ENCODE measurements at regions not wholly inside any gene's neighbourhood (a gene's known extent, or its start where the extent isn't known, plus 50 kb on each side); places are given as distances from the start of the nearest gene placed in this dataset.
A peak's percentile ranks its signal among the peaks of the same experiment; 100 is the strongest.

DNA sequence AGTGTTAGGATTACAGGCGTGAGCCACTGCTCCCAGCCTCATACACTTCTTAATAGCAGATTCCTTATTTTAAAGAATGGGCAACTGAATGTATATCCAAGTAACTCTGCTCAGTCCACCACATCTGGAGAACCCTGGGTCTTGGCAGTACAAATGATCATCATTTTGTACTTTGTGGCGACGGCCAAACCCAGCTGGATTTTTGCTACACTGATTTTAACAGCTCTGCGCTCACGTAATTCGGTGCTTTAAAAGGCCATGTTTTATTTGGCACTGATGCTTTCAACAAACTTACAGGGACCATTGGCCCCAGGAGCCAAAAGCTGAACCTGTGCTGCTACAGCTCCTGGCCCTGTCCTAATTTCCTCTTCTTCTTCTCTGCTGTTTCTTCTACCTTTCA lies 60.8 kb upstream of the PDE3B start:
- TF ChIP-seq, protein P1, sequence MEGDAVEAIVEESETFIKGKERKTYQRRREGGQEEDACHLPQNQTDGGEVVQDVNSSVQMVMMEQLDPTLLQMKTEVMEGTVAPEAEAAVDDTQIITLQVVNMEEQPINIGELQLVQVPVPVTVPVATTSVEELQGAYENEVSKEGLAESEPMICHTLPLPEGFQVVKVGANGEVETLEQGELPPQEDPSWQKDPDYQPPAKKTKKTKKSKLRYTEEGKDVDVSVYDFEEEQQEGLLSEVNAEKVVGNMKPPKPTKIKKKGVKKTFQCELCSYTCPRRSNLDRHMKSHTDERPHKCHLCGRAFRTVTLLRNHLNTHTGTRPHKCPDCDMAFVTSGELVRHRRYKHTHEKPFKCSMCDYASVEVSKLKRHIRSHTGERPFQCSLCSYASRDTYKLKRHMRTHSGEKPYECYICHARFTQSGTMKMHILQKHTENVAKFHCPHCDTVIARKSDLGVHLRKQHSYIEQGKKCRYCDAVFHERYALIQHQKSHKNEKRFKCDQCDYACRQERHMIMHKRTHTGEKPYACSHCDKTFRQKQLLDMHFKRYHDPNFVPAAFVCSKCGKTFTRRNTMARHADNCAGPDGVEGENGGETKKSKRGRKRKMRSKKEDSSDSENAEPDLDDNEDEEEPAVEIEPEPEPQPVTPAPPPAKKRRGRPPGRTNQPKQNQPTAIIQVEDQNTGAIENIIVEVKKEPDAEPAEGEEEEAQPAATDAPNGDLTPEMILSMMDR (IDR thresholded peaks at IDR 0.05), result no peak
- Histone ChIP-seq H3K4me3 (no peak overlapping the region), H3K36me3 (no peaks in the 10 kb centered on the region), H3K27ac (peak overlapping the region in 4 of 10 donors; percentile 11 to 54 (median 32)), H3K27me3 (no peaks in the 10 kb centered on the region), H3K4me1 (peaks cover 0 to 27% (median 11%) of the 10 kb centered on the region in 9 donors), H3K9me3 (no peaks in the 10 kb centered on the region)
- DNase-seq, result peak in 1 of 2 donors; percentile 36
- ATAC-seq, result peak in 6 of 8 donors; percentile 28 to 67 (median 46)
- WGBS, 2 donors, result 87 to 89% methylated on average over 6 of the region's 6 CpGs
- intact Hi-C loops (cut with DNase I), result loop anchor here in 1 of 10 donors (5.0 kb wide), 1 partner anchor 40 kb away; no protein-coding TSS in a partner anchor

DNA sequence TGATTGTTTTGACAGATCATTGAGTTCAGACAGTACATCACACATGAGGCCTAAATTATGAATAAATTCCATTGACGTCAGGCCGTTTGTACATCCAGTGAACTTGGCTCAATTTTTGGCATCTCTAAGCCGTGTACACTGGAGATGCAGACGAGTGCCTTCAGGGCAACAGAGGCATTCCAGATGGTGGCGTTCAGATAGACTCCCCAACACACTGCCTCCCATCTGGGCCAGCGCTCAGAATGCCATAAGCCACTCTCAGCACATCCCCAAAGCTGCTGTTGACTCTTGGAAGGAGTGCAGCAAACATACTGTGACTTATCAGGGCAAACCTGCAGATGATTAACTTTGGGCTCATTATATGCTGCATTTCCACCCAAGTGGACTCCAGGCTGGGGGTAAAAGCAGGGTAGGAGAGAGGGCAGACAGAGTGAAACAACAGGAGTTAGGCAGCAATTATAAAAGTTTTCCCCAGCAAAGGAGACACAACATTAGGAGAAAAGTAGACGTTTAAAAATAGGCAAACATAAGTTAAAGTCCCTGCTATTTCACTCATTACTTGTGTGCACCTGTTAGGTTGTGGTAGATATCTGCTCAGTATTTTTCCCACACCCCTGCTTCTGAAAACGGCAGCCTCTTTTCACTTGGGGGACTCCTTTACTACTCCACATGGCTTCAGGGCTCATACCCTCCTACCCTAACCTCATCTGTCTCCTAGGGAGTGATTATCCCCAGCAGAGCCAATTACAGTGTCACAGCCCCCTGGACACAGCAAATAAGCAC lies 60.2 kb upstream of the PDE3B start:
- peak in 7 of 8 donors; percentile 53 to 80 (median 73) for ATAC-seq
- intact Hi-C loops (cut with DNase I), result loop anchor here in 1 of 10 donors (5.0 kb wide), 1 partner anchor 41 kb away; no protein-coding TSS in a partner anchor
- Histone ChIP-seq H3K4me3 (no peak overlapping the region), H3K27ac (peak overlapping the region in 4 of 10 donors; percentile 11 to 54 (median 32)), H3K4me1 (peaks cover 0 to 20% (median 7%) of the 10 kb centered on the region in 9 donors), H3K27me3 (no peaks in the 10 kb centered on the region), H3K9me3 (no peaks in the 10 kb centered on the region), H3K36me3 (no peaks in the 10 kb centered on the region)
- 65 to 74% methylated on average over 8 of the region's 8 CpGs for WGBS, 2 donors
- TF ChIP-seq, protein P1 (IDR thresholded peaks at IDR 0.05), result no peak
- DNase-seq, result peak; percentile 29 to 34

DNA sequence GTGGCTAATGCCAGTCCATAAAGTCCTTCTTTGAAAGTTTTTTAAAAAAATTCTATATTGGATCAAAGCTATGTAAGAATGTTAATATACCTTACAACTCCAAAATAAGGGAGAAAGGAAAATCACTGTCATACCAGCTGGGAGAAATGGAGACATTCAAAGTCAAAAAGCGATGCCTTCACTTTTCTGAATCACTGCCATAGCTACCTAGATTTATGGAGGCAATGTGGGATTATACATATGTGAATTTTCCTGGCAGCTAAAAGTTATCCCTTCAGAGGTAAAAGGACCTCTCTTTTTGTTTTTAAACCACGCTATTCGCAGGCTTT lies 59.6 kb upstream of the PDE3B start:
- ATAC-seq (no peak), DNase-seq (no peak)
- intact Hi-C loops (cut with DNase I), result loop anchor here in 1 of 10 donors (5.0 kb wide), 1 partner anchor 42 kb away; no protein-coding TSS in a partner anchor
- WGBS, 2 donors, result 96 to 97% methylated on average over 3 of the region's 3 CpGs
- Histone ChIP-seq H3K36me3 (no peaks in the 10 kb centered on the region), H3K4me1 (peaks cover 0 to 15% (median 5%) of the 10 kb centered on the region in 9 donors), H3K27me3 (no peaks in the 10 kb centered on the region), H3K4me3 (no peak overlapping the region), H3K27ac (peak overlapping the region in 2 of 10 donors; percentile 11 to 30), H3K9me3 (no peaks in the 10 kb centered on the region)
- TF ChIP-seq, protein P1 (IDR thresholded peaks at IDR 0.05), result no peak

DNA sequence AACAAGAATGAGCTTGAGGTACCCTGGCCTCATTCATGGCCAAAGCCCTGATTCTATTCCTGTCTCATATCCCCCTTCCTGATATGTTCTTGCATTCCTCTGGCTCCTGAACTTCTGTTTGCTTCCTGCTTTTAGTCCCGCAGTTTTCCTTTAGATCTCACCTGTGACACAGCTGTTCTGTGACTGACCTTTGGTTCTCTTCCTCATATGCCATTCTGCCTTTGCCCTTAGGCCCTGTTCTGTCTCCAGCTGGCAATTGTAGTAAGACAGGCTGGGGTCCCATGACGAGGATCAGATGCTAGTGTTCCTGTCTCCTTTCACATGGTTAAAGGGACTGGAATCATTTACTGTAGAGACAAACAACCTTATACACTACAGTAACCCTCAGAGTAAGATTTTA lies 59.0 kb upstream of the PDE3B start:
- no peaks in the 10 kb centered on the region for H3K9me3 ChIP-seq
- H3K4me1 ChIP-seq, result peaks cover 0 to 13% (median 5%) of the 10 kb centered on the region in 9 donors
- no peak overlapping the region for H3K4me3 ChIP-seq
- H3K36me3 ChIP-seq, result no peaks in the 10 kb centered on the region
- DNase-seq, result no peak
- ATAC-seq, result peak in 1 of 8 donors; percentile 44
- intact Hi-C loops (cut with DNase I), result loop anchor here in 1 of 10 donors (5.0 kb wide), 1 partner anchor 42 kb away; no protein-coding TSS in a partner anchor
- no peaks in the 10 kb centered on the region for H3K27me3 ChIP-seq
- TF ChIP-seq, protein P1 (IDR thresholded peaks at IDR 0.05), result no peak
- H3K27ac ChIP-seq, result peak overlapping the region in 2 of 10 donors; percentile 7 to 37
- WGBS, 2 donors, result 31 to 42% methylated on average over 2 of the region's 2 CpGs
